ENCODE measurements at regions not wholly inside any gene's neighbourhood (a gene's known extent, or its start where the extent isn't known, plus 50 kb on each side); places are given as distances from the start of the nearest gene placed in this dataset.
"Not testable (repeated sequence)": the region's sequence is repeated elsewhere in the genome, so short reads cannot be mapped to it uniquely, and the experiment has no call there.

DNA sequence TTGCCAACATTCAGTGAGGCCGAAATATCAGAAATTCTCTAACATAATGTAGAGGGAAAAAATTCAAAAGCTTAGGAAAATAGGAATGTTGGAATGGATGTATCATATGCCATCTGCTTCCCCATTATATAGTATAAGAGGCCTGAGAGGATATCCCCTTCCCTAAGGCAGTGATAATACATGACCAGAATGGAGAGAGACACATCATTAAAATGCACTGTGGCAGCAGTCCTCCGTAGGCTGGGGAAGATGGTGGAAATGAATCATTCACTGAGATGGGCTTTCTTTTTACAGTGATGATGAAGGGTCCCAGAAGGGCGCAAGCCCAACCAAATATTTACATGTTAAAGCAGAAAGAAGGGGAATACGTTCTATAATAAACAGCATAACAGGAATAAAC is 799.1 kb upstream of the SPRY2 start:
- Histone ChIP-seq H3K36me3 (replicated peaks; ENCODE audit: control insufficient read depth, insufficient read depth, low read length) (no peaks in the 10 kb centered on the region), H3K27me3 (ENCODE audit: control insufficient read depth, insufficient read depth, low read length) (no peaks in the 10 kb centered on the region), H3K4me3 (ENCODE audit: insufficient read depth, low read depth, low read length) (no peak overlapping the region)
- DNase-seq, result no peak

DNA sequence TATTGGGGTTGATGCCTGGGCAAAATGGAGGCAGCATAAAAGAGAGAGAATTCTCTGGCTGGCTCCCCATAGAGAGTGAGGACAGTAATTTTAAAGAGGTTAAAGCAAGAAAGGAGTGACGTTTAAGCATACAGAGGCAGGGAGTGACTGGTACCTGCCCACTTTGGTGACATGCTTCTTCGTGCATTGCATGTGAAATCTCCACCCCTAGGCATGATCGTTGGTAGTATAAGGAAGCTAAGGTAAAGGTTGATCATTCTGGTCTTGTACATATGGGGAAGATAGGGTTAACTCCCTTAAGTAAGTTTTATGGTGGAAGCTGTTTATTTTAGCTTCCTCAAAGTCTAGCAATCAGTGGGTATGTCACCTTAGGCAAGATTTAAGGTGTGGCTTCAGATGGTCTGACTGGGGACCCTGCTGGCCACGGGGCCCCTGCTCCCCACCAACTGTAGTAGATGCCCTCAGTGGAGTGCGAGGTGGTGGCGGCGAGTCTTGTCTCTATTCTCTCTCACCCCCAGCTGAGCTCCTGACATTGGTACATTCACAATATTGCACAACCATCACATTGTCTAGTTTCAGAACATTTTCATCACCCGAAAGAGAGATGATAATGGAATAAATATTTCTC is 797.5 kb upstream of the SPRY2 start:
- no peak for DNase-seq
- H3K27me3 ChIP-seq (ENCODE audit: control insufficient read depth, insufficient read depth, low read length), result no peaks in the 10 kb centered on the region
- H3K36me3 ChIP-seq (replicated peaks; ENCODE audit: control insufficient read depth, insufficient read depth, low read length), result no peaks in the 10 kb centered on the region
- H3K4me3 ChIP-seq (ENCODE audit: insufficient read depth, low read depth, low read length), result no peak overlapping the region

DNA sequence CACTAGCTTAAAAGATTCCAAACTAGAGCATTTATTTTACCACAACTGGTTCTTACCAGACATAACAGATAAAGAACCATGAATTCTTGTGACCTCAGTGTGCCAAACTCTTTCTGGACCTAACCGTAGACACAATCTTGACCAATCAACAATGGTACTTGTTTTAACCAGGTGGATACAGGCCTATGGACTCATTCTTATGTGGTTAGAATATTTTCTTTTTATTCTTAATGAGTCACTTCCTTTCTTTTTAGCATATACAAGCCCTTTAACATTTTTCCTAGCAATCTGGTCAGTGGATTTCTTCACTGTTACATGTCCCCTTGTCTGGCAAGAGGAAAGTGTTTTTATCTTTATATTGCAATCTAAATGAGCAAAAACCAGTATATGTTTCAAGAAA is 792.1 kb upstream of the SPRY2 start:
- DNase-seq, result no peak
- Histone ChIP-seq H3K4me3 (ENCODE audit: insufficient read depth, low read depth, low read length) (no peak overlapping the region), H3K27me3 (ENCODE audit: control insufficient read depth, insufficient read depth, low read length) (no peaks in the 10 kb centered on the region), H3K36me3 (replicated peaks; ENCODE audit: control insufficient read depth, insufficient read depth, low read length) (no peaks in the 10 kb centered on the region)

DNA sequence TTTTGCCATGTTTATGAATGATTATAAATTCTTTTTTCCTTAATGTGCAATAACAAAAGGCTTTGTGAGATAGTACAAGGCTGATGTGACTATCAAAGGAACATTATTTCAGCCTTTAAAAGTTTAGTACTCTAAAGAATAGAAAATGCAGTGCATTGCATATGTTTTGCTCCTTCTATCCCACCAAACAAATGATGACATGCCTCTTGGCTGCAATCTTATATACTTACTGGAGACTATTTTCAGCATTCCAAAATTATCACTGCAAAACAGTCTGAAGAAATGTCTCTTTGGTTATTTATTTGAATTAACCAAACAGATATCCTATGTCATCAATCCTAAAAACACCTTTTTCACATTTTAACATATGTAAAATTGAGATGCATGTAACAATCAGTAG is 776.5 kb upstream of the SPRY2 start:
- H3K4me3 ChIP-seq (ENCODE audit: insufficient read depth, low read depth, low read length), result no peak overlapping the region

DNA sequence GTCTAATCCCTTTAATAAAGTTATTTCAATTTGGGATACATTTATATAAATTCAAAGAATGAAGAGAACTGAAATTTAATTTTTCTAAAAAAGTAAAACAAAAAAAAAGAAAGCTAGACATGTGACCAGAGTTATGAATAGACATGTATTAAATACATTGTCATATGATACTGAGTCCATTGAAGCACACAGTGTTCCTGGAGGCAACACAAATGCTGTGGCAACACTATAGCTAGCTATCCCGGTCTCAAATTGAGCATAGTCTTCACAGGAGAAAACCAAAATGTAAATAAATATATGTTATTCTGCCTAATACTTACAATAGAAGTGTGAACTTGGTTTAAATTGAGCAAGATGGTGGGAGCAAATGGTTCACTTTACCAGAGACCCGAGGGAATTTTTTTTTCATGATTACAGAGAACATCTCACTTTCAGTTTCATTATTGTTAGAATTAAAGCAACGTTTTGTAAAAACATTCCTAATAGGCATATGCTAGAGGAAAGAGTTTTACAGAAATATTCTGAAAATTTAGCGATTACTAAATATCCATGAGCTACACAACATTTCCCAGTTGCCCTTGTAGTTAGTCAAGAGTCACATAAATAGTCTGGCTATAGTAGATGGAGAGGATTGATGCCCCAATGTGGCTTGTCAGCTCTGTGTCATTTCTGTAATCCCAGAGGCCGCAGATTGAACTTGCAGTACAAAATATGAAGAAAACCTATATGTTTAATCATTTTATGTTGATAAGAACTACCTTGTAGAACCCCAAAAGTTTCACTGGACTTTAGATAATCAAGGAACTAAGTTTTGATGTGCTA is 775.7 kb upstream of the SPRY2 start:
- DNase-seq, result no peak

More for the DNA sequence above, 776.5 kb upstream of the SPRY2 start:
- Histone ChIP-seq H3K36me3 (replicated peaks; ENCODE audit: control insufficient read depth, insufficient read depth, low read length) (no peaks in the 10 kb centered on the region), H3K27me3 (ENCODE audit: control insufficient read depth, insufficient read depth, low read length) (no peaks in the 10 kb centered on the region)
- DNase-seq, result no peak

DNA sequence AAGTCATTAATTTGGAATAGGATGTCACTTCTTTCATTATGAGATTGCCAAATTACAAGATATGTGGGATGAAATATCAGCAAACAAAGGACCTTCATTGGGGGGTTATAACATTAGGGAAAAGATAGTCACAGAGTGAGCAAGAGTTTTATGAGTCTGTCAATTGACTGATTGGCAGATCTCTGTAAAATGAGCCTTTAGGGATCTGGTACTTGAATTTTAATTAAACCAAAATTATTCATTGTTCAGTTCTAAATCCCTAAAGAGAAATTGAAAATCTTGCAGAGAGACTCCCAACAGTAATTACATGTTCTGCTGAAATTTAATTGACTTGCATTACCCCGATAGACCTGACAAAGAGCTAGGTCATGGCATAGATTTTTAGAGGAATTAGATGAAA is 768.1 kb upstream of the SPRY2 start:
- Histone ChIP-seq H3K36me3 (replicated peaks; ENCODE audit: control insufficient read depth, insufficient read depth, low read length) (no peaks in the 10 kb centered on the region), H3K27me3 (ENCODE audit: control insufficient read depth, insufficient read depth, low read length) (no peaks in the 10 kb centered on the region), H3K4me3 (ENCODE audit: insufficient read depth, low read depth, low read length) (no peak overlapping the region)
- DNase-seq, result no peak

More for the DNA sequence above, 775.7 kb upstream of the SPRY2 start:
- no peaks in the 10 kb centered on the region for H3K27me3 ChIP-seq (ENCODE audit: control insufficient read depth, insufficient read depth, low read length)
- no peaks in the 10 kb centered on the region for H3K36me3 ChIP-seq (replicated peaks; ENCODE audit: control insufficient read depth, insufficient read depth, low read length)
- no peak overlapping the region for H3K4me3 ChIP-seq (ENCODE audit: insufficient read depth, low read depth, low read length)

DNA sequence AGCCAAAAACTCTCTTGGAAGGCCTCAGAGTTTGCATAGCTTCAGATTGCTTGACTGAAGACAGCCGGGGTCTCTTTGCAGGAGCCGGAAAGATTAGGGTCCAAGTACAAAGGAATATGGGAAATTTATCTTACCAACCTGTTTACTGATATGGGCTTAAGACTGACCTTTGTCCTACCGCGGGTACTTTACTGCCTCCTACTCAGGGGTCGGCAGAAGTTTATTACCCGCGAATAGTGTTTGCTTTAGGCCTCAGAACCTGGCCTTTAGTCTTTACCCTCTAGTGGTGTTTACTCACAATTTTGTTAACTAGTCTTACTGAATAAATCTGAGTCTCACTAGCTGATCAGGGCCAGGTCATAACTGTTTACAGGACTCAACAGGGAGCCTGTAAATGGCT is 765.4 kb upstream of the SPRY2 start:
- no peaks in the 10 kb centered on the region for H3K36me3 ChIP-seq (replicated peaks; ENCODE audit: control insufficient read depth, insufficient read depth, low read length)
- no peaks in the 10 kb centered on the region for H3K27me3 ChIP-seq (ENCODE audit: control insufficient read depth, insufficient read depth, low read length)
- H3K4me3 ChIP-seq (ENCODE audit: insufficient read depth, low read depth, low read length), result no peak overlapping the region
- DNase-seq, result no peak

DNA sequence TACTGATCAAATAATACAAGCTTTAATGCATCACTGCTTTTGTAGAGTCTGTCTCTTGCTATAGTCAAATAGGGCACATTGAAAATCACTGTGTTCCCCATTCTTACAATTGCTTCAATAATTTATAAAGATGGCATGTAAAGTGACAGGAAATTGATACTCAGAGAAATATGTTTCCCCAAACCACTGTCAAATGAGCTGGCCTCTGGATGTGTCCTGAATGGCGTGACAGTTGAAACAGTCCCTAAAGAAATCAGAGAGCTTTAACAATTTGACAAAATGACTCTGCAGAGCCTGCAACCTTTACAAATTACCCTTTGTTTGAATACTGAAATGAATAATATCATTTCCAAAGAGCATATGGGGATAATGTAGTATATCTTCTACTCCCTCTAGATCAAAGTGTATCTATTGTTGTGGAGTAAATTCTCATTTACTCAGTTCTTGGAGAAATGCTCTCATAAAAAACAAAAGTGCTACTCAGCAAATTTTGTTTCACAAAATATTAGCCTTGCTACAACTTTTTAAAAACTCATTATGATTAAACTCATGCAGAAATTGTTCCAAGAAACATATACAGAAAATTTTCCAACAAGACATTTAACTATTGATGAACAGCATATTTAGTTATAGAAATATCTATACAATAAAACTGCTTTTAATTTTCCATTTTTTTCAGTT is 763.2 kb upstream of the SPRY2 start:
- no peak for DNase-seq
- Histone ChIP-seq H3K36me3 (replicated peaks; ENCODE audit: control insufficient read depth, insufficient read depth, low read length) (no peaks in the 10 kb centered on the region), H3K4me3 (ENCODE audit: insufficient read depth, low read depth, low read length) (no peak overlapping the region), H3K27me3 (ENCODE audit: control insufficient read depth, insufficient read depth, low read length) (no peaks in the 10 kb centered on the region)

DNA sequence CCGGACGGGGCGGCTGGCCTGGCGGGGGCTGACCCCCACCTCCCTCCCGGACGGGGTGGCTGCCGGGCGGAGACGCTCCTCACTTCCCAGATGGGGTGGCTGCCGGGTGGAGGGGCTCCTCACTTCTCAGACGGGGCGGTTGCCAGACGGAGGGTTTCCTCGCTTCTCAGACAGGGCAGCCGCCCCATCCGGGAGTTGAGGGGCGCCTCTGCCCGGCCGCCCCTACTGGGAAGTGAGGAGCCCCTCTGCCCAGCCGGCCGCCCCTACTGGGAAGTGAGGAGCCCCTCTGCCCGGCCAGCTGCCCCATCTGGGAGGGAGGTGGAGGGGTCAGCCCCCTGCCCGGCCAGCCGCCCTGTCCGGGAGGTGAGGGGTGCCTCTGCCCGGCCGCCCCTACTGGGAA is 761.1 kb upstream of the SPRY2 start:
- H3K4me3 ChIP-seq (ENCODE audit: insufficient read depth, low read depth, low read length); H3K36me3 ChIP-seq (replicated peaks; ENCODE audit: control insufficient read depth, insufficient read depth, low read length); DNase-seq; H3K27me3 ChIP-seq (ENCODE audit: control insufficient read depth, insufficient read depth, low read length): not testable (repeated sequence)

DNA sequence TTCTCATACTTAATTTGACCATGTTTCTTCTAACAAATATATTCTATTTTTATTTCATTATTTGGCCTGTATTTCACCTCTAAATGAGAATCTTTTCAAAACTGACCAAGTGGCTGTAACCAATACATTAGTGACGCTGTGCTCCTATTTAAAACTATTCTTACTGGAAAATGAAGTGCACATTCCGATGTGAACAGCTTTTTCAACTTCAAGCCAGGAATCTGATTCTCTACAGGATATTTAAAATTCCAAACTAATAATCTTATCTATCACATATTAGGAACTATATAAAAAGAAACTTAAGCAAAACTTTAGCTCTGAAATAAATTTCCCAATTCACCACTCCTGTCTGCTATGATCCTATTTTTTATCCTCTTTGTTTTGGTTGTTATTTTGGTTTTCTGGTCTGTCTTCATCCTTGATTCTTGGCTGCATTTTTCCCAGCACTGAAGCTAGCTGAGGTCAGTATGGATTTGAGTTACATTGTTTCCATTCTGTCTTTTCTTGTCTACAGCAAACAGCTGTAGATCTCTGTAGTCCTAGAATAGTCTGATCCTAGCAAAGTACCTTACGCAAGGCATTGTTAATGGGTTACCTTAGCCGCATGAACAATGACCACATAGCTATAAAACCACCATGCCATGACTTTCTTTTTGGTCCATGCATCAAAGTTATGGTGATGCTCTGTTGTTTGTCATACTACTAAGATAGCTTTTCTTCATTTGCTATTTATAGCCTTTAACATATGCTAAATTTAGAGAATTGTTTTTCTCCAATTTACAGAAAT is 748.6 kb upstream of the SPRY2 start:
- Histone ChIP-seq H3K36me3 (replicated peaks; ENCODE audit: control insufficient read depth, insufficient read depth, low read length) (no peaks in the 10 kb centered on the region), H3K27me3 (ENCODE audit: control insufficient read depth, insufficient read depth, low read length) (no peaks in the 10 kb centered on the region), H3K4me3 (ENCODE audit: insufficient read depth, low read depth, low read length) (no peak overlapping the region)
- no peak for DNase-seq

DNA sequence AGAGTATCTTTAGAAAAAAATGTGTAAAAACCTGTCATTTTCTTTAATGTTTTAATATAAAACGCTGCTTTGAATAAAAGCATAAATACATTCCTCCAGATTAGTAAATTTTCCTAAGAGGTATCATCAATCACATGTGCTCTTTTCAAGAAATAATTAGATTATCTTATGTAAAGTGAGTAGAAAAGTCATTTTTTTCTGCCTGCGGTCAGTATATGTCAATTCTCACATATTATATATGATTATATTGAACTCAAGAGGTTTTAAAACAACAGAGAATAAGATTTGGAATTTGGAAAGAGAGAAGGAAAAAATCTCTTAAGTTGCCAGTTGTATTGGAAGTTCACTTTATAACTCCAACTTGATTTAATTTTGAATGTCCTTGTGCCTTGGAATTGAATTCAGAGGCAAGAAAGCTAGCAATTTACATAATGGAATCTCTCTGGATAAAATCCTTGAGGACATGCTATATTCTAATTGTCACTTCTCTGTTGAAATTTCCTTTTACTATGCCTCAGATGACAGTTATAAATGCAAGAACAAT is 740.1 kb upstream of the SPRY2 start:
- no peaks in the 10 kb centered on the region for H3K27me3 ChIP-seq (ENCODE audit: control insufficient read depth, insufficient read depth, low read length)
- DNase-seq, result no peak
- no peak overlapping the region for H3K4me3 ChIP-seq (ENCODE audit: insufficient read depth, low read depth, low read length)
- no peaks in the 10 kb centered on the region for H3K36me3 ChIP-seq (replicated peaks; ENCODE audit: control insufficient read depth, insufficient read depth, low read length)

DNA sequence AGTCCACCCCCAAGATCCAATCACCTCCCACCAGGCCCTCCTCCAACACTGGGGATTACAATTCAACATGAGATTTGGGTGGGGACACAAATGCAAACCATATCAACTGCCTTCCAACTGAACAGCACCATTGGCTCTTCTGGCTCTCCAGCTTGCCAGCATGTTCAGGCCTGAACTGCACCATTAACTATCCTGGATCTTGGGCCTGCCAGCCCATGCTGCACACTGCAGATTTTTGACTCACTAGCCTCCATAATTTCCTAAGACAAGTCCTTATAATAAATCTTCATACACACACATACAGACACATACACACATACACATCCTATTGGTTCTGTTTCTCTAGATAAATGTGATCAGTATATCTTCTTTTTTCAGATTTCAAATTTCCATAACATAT is 737.1 kb upstream of the SPRY2 start:
- H3K4me3 ChIP-seq (ENCODE audit: insufficient read depth, low read depth, low read length), result no peak overlapping the region
- H3K27me3 ChIP-seq (ENCODE audit: control insufficient read depth, insufficient read depth, low read length), result no peaks in the 10 kb centered on the region
- H3K36me3 ChIP-seq (replicated peaks; ENCODE audit: control insufficient read depth, insufficient read depth, low read length), result no peaks in the 10 kb centered on the region
- no peak for DNase-seq

DNA sequence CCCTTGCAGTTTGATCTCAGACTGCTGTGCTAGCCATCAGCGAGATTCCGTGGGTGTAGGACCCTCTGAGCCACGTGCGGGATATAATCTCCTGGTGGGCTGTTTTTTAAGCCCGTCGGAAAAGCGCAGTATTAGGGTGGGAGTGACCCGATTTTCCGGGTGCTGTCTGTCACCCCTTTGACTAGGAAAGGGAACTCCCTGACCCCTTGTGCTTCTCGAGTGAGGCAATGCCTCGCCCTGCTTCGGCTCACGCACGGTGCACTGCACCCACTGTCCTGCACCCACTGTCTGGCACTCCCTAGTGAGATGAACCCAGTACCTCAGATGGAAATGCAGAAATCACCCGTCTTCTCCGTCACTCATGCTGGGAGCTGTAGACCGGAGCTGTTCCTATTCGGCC is 728.9 kb upstream of the SPRY2 start:
- H3K27me3 ChIP-seq (ENCODE audit: control insufficient read depth, insufficient read depth, low read length); H3K36me3 ChIP-seq (replicated peaks; ENCODE audit: control insufficient read depth, insufficient read depth, low read length); H3K4me3 ChIP-seq (ENCODE audit: insufficient read depth, low read depth, low read length); DNase-seq: not testable (repeated sequence)

DNA sequence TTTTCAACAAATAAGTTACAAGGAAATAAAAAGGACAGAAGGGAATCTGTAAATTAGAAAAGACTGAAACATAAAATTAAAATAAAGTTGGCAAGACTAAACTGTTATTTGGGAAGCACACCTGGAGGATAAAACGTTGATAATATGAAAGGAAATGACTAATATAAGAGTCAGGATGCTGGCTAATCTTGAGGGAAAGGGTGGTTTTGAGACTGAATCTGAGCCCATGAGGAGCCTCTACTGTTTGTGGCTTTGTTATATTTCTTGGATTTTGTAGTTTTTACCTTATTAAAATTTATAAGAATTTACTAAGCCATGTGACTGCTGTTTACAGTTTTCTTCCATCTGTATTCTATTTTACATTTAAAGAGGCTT is 718.0 kb upstream of the SPRY2 start:
- Histone ChIP-seq H3K36me3 (replicated peaks; ENCODE audit: control insufficient read depth, insufficient read depth, low read length) (no peaks in the 10 kb centered on the region), H3K4me3 (ENCODE audit: insufficient read depth, low read depth, low read length) (no peak overlapping the region), H3K27me3 (ENCODE audit: control insufficient read depth, insufficient read depth, low read length) (no peaks in the 10 kb centered on the region)
- no peak for DNase-seq

Data from H7 (cell line).